Ascending aorta (tissue), 2 donors: ENCODE measurements at regions not wholly inside any gene's neighbourhood (a gene's known extent, or its start where the extent isn't known, plus 50 kb on each side); places are given as distances from the start of the nearest gene placed in this dataset.

Experiments used
- DNase-seq, 2 donors: peaks; one replicate each; pipeline ENCODE4 v3.0.0-alpha.2; 2019; ENCODE audit warnings: low spot score in 2 of 2
- H3K27ac ChIP-seq, 2 donors: fragments of 200-600 bp; sonication (generic); one replicate each; pipeline ENCODE4 v1.5.1; 2016 to 2017; ENCODE audit warnings: mild to moderate bottlenecking in 1 of 2
- H3K27me3 ChIP-seq: fragments of 200-600 bp; sonication (generic); one replicate; pipeline ENCODE4 v1.5.1; 2017
- H3K36me3 ChIP-seq, 2 donors: fragments of 200-600 bp; sonication (generic); one replicate each; pipeline ENCODE4 v1.5.1; 2016
- H3K4me1 ChIP-seq, 2 donors: fragments of 200-600 bp; sonication (generic); one replicate each; pipeline ENCODE4 v1.5.1; 2016 to 2017; ENCODE audit warnings: mild to moderate bottlenecking in 1 of 2
- H3K4me3 ChIP-seq, 2 donors: fragments of 200-600 bp; sonication (generic); one replicate each; pipeline ENCODE4 v1.5.1; 2016 to 2017; ENCODE audit warnings: mild to moderate bottlenecking in 1 of 2
- H3K9me3 ChIP-seq, 2 donors: fragments of 200-600 bp; sonication (generic); one replicate each; pipeline ENCODE4 v1.5.1; 2016
- intact Hi-C: fragments of 100-400 bp; cut with DNase I; formaldehyde crosslinking; loops from one replicate; pipeline ENCODE4 v1.15.1; 2023
- TF ChIP-seq, protein P1 (sequence below), 3 experiments: fragments of 200-600 bp in 2 of 3; fragments of 450-650 bp in 1 of 3; sonication (generic) in 2 of 3; IDR thresholded peaks; one replicate each; pipeline ENCODE4 v1.5.1; 2016 to 2019; ENCODE audit warnings: antibody characterized with exemption in 3 of 3, mild to moderate bottlenecking in 1 of 3, moderate library complexity in 1 of 3

DNA sequence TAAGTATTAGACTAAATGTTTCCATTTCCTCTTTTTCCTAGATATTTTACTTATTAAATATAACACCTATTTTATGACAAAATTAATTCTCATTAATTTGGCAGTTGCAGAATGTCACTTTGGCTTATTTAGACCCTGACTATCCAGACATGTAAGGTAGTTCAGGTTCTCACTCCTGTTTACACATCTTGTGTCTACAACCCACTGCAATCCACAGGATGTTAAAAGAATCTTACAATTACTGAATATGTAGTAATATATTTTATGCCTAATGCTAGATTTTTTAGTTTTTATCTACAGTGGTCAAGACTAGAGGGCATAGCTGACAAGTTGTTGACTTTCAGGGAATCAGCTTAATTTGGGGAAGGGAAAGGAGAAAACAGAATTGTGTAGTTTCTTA lies 346.7 kb downstream of the USP25 start:
- TF ChIP-seq, protein P1, sequence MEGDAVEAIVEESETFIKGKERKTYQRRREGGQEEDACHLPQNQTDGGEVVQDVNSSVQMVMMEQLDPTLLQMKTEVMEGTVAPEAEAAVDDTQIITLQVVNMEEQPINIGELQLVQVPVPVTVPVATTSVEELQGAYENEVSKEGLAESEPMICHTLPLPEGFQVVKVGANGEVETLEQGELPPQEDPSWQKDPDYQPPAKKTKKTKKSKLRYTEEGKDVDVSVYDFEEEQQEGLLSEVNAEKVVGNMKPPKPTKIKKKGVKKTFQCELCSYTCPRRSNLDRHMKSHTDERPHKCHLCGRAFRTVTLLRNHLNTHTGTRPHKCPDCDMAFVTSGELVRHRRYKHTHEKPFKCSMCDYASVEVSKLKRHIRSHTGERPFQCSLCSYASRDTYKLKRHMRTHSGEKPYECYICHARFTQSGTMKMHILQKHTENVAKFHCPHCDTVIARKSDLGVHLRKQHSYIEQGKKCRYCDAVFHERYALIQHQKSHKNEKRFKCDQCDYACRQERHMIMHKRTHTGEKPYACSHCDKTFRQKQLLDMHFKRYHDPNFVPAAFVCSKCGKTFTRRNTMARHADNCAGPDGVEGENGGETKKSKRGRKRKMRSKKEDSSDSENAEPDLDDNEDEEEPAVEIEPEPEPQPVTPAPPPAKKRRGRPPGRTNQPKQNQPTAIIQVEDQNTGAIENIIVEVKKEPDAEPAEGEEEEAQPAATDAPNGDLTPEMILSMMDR (IDR thresholded peaks at IDR 0.05): no peak
- H3K4me1 ChIP-seq: no peaks in the 10 kb centered on the region
- no peaks in the 10 kb centered on the region for H3K9me3 ChIP-seq
- no peaks in the 10 kb centered on the region for H3K36me3 ChIP-seq
- H3K4me3 ChIP-seq: no peak overlapping the region
- H3K27ac ChIP-seq: no peak overlapping the region
- intact Hi-C loops: no loop called here
- DNase-seq: no peak
- H3K27me3 ChIP-seq: no peaks in the 10 kb centered on the region

DNA sequence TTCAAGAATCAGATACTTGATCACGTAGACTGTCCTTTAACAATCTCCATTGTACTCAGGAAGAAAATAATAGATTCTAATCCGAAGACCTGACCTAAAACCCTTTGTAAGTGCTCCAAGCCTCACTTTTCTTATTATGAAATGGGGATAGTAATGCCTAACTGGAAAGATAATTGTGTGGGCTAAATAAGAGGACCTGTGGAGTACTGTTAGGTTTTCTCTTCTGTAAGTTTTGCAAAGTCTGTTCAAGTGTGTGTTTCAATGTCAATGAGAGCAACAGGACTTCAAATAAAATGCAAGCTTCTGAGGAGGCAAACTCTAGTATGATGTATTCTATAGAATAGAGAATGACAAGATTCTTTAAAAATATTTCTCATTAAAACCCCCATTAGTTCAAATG lies 348.6 kb downstream of the USP25 start:
- TF ChIP-seq, protein P1 (IDR thresholded peaks at IDR 0.05): no peak
- Histone ChIP-seq H3K4me1 (no peaks in the 10 kb centered on the region), H3K9me3 (no peaks in the 10 kb centered on the region), H3K27ac (no peak overlapping the region), H3K4me3 (no peak overlapping the region), H3K27me3 (no peaks in the 10 kb centered on the region), H3K36me3 (no peaks in the 10 kb centered on the region)
- DNase-seq: no peak
- intact Hi-C loops: no loop called here

DNA sequence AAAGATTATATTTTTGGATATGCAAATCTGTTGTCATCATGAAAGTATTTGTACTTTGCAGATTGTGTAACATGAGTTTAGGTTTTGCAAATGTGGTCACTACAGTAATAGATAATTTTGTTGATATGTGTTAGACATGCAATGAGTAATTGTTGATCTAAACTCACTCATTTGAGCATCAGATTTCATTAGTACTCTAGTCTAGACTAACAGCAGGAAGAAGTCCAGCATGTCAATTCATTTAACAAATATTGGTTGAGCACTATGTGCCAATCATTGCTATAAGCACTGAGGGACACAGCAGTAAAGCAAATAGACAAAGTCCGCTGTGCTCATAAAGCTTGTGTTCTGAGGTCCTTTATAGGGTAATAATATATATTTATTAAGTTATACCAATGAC lies 350.0 kb downstream of the USP25 start:
- H3K36me3 ChIP-seq: no peaks in the 10 kb centered on the region
- DNase-seq: no peak
- H3K27ac ChIP-seq: no peak overlapping the region
- no peaks in the 10 kb centered on the region for H3K4me1 ChIP-seq
- TF ChIP-seq, protein P1 (IDR thresholded peaks at IDR 0.05): no peak
- H3K27me3 ChIP-seq: no peaks in the 10 kb centered on the region
- intact Hi-C loops: loop anchor here (10.0 kb wide), 2 partner anchors 115 to 345 kb away; no protein-coding TSS in a partner anchor
- no peak overlapping the region for H3K4me3 ChIP-seq
- no peaks in the 10 kb centered on the region for H3K9me3 ChIP-seq

DNA sequence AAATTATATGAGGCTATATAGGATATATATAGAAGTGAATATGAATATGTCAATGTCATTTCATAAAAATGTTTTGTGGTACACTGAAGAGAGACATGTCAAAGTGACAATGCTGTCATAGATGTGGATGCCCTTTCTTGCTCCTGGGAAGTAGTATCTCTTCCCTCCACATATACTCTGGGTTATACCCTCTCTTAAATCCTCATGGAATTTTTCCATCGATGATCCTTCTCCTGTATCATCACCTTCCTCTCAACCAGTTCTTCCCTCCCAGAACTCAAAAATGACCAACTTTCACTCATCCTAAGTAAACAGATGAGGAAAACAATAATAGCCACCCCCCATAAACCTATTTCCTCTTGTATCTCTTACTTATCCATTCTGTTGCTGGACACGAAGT lies 351.5 kb downstream of the USP25 start:
- DNase-seq: no peak
- H3K4me3 ChIP-seq: no peak overlapping the region
- no peaks in the 10 kb centered on the region for H3K9me3 ChIP-seq
- intact Hi-C loops: loop anchor here (10.0 kb wide), 2 partner anchors 113 to 343 kb away; no protein-coding TSS in a partner anchor
- no peak overlapping the region for H3K27ac ChIP-seq
- no peaks in the 10 kb centered on the region for H3K27me3 ChIP-seq
- TF ChIP-seq, protein P1 (IDR thresholded peaks at IDR 0.05): no peak
- H3K4me1 ChIP-seq: no peaks in the 10 kb centered on the region
- H3K36me3 ChIP-seq: no peaks in the 10 kb centered on the region

DNA sequence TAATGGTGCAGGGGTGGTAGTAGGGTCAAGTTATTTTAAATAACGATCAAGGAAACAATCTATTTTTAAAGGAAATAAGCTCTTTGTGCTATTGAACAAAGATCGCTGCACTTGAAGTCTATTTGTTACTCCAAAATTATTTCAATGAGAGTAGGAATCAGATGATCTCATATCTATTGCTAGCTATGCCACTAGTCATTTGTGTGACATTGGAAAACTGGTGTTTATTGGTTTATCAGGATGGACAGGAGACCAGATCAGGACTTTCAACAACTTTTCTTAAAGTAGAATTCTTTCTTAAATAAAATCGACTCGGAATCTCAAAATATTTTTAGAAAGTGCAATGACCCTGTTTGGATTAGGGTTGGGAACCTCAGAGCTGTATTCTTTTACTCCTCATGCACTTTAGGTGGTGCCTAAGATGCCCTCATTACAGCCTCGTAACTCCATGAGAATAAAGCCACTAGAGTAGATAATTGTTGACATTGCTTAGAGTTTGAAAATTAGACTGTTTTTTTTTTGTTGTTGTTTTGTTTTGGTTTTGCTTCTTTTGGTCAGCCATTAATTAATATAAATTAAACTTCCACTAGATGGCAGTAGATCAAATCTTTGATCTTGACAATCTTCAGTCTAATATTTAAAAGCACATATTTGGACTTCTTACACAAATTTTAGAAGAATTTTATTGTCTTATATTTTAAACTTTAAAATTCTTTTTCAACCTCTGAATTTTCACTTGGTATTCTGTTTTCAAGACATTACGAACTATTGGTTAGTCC lies 352.4 kb downstream of the USP25 start:
- intact Hi-C loops: loop anchor here (10.0 kb wide), 2 partner anchors 113 to 343 kb away; no protein-coding TSS in a partner anchor
- H3K36me3 ChIP-seq: no peaks in the 10 kb centered on the region

More for the DNA sequence above, 352.4 kb downstream of the USP25 start:
- TF ChIP-seq, protein P1 (IDR thresholded peaks at IDR 0.05): peak; percentile 12 to 44 (median 14)
- Histone ChIP-seq H3K27me3 (no peaks in the 10 kb centered on the region), H3K4me3 (peak overlapping the region in 1 of 2 donors; percentile 24), H3K4me1 (no peaks in the 10 kb centered on the region), H3K9me3 (no peaks in the 10 kb centered on the region), H3K27ac (no peak overlapping the region)
- no peak for DNase-seq
